COLO668 (cell line): ENCODE measurements at regions not wholly inside any gene's neighbourhood (a gene's known extent, or its start where the extent isn't known, plus 50 kb on each side); places are given as distances from the start of the nearest gene placed in this dataset.
"Not testable (repeated sequence)": the region's sequence is repeated elsewhere in the genome, so short reads cannot be mapped to it uniquely, and the experiment has no call there.

Experiments used
- DNase-seq: peaks from one replicate; lab custom pipeline; 2025; ENCODE audit not compliant: unreplicated experiment; lab: John Stamatoyannopoulos, UW

- DNase-seq: no peak
These were observed 253.6 kb downstream of the C3orf38 start for GRCh38 chr3:88403319-88403718.

- no peak for DNase-seq
These were observed 258.3 kb downstream of the C3orf38 start for GRCh38 chr3:88408097-88408496.

GRCh38 chr3:88408935-88409334 lies 259.2 kb downstream of the C3orf38 start:
- DNase-seq: no peak

- no peak for DNase-seq
These were observed 260.5 kb downstream of the C3orf38 start for GRCh38 chr3:88410259-88410658.

- no peak for DNase-seq
These were observed 262.6 kb downstream of the C3orf38 start for GRCh38 chr3:88412346-88412745.

- DNase-seq: no peak
These were observed 266.7 kb downstream of the C3orf38 start for GRCh38 chr3:88416436-88416835.

GRCh38 chr3:88418219-88418618 lies 268.5 kb downstream of the C3orf38 start:
- no peak for DNase-seq

GRCh38 chr3:88433568-88433967 lies 283.8 kb downstream of the C3orf38 start:
- no peak for DNase-seq

GRCh38 chr3:88434001-88434400 lies 284.2 kb downstream of the C3orf38 start:
- DNase-seq: no peak

GRCh38 chr3:88440701-88441100 lies 290.9 kb downstream of the C3orf38 start:
- no peak for DNase-seq

- DNase-seq: no peak
These were observed 293.3 kb downstream of the C3orf38 start for GRCh38 chr3:88443066-88443465.

GRCh38 chr3:88444251-88444650 lies 294.5 kb downstream of the C3orf38 start:
- no peak for DNase-seq

GRCh38 chr3:88452228-88452627 lies 302.5 kb downstream of the C3orf38 start:
- DNase-seq: no peak

- DNase-seq: no peak
These were observed 310.6 kb downstream of the C3orf38 start for GRCh38 chr3:88460369-88460768.

- DNase-seq: no peak
These were observed 312.5 kb downstream of the C3orf38 start for GRCh38 chr3:88462230-88462629.

- DNase-seq: no peak
These were observed 317.4 kb downstream of the C3orf38 start for GRCh38 chr3:88467191-88467590.

GRCh38 chr3:88469216-88469615 lies 319.5 kb downstream of the C3orf38 start:
- no peak for DNase-seq

GRCh38 chr3:88478460-88478859 lies 328.7 kb downstream of the C3orf38 start:
- DNase-seq: no peak

GRCh38 chr3:88480822-88481221 lies 331.1 kb downstream of the C3orf38 start:
- no peak for DNase-seq

GRCh38 chr3:88485001-88485400 lies 335.2 kb downstream of the C3orf38 start:
- no peak for DNase-seq

GRCh38 chr3:88508818-88509217 lies 359.1 kb downstream of the C3orf38 start:
- DNase-seq: not testable (repeated sequence)

GRCh38 chr3:88509582-88509981 lies 359.8 kb downstream of the C3orf38 start:
- no peak for DNase-seq

- no peak for DNase-seq
These were observed 378.7 kb downstream of the C3orf38 start for GRCh38 chr3:88528494-88528893.

- DNase-seq: no peak
These were observed 384.8 kb downstream of the C3orf38 start for GRCh38 chr3:88534534-88534933.
